NCI-H146 treated with DMSO at 0.1 percent for 48 hours (cell line): ENCODE measurements at regions not wholly inside any gene's neighbourhood (a gene's known extent, or its start where the extent isn't known, plus 50 kb on each side); places are given as distances from the start of the nearest gene placed in this dataset.

ENCODE experiments used
- DNase-seq: peaks from one replicate; lab custom pipeline; 2025; ENCODE audit not compliant: unreplicated experiment; lab: John Stamatoyannopoulos, UW

DNA sequence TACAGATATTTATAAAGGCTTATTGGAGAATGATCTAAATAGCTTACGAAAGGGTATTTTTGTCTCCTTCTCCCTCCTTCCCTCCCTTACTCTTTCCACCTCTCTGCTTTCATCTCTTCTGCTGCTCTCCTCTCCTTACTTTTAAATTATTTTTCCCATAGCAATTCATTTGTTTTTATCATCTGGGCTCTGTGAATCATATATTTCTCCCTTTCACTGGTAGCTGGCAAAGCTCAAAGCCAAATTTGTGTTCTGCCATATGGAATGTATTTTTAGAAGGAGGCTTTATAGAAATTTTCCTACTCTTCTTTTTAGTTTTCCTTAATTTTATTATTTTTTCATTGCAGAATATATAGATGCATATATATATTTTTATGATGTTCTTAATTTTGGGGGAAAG lies 385.8 kb downstream of the C3orf38 start:
- DNase-seq: no peak

DNA sequence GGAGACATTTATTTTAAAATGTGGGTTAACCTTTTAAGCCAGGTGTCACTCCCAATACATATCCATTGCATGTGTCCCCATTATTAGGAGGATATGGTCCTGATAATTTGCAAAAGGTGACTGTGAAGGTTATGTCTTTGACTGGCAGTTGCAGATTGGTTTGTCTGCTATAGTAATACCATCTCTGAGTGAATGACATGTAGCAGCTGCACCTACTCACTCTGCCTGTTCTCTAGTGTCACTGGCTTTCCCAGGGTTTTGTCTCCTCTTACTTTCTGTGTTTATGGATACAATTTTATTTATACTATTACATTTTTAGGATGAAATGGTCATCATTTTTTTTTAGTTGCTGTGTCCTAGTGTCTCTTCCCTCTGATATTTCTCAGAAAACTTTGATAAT lies 393.2 kb downstream of the C3orf38 start:
- DNase-seq: no peak

DNA sequence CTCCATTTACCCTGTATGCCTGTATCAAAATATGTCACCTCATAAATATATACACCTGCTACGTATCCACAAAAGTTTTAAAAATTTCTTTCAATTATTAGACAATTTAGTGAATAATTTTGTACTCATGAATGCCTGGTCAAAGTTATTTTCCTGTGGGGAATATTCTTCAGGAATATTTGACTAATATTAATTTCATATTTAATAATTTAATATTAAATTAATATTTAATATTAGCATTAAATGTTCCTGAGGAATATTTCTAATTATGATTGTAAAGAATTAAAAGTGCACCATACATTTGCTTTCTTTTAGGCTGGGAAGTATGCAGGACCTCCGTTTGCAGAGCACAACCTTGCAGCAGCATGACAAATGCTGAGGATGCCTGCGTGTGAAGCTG lies 422.7 kb downstream of the C3orf38 start:
- no peak for DNase-seq

DNA sequence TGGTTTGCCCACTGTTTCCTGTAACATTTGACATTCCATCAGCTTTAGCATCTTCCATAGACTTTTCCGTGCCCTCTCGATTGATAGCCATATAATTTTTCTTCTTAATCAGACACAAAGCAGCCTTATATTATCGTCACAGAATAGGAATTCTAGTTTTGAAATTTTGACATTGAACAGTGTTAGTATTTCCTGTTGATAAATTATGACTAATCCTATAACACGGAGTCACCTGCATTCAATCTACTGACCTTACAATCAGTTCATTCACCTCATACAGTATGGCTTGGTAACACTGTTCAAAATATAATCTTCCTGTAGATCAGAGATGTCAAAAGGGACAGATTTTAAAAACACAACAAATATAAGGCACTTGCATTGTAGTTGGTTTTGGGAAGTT lies 423.7 kb downstream of the C3orf38 start:
- DNase-seq: no peak

DNA sequence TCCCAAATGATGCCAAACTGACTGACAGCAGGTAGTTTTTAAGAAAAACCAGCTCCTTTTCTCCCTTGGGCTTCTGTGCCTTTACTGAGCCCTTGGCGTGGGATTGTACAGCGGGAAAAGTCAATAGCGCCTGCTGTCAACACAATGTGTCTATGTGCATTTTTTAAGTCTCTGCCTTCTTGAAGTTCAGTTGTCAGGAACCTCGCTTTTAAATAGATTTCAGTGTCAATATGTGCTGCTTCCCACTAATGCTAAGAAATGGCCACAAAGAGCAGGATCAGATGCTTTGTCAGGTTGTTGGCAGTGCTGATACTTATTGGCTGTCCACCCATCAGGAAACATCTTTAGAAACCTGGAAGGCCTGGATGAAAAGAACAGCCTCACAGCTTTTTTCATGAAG lies 424.4 kb downstream of the C3orf38 start:
- DNase-seq: no peak

DNA sequence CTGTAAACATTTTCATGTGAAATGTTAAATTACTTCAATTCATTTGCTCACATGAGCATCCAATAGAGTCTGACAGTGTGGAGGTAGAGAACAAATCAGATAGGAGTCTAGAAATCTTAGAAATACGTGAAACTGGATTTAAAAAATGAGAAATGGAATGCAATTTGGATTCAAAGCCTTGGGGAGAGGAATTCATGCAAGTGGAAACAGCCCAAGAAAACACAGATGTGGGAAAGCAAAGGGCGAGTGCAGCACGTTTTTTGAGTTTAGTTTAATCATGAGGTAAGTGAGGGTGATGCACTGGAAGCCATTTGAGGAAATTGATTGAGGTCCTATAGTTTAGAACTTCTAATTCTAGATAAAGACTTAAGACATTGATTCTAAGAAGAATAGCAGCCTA lies 434.7 kb downstream of the C3orf38 start:
- DNase-seq: no peak

DNA sequence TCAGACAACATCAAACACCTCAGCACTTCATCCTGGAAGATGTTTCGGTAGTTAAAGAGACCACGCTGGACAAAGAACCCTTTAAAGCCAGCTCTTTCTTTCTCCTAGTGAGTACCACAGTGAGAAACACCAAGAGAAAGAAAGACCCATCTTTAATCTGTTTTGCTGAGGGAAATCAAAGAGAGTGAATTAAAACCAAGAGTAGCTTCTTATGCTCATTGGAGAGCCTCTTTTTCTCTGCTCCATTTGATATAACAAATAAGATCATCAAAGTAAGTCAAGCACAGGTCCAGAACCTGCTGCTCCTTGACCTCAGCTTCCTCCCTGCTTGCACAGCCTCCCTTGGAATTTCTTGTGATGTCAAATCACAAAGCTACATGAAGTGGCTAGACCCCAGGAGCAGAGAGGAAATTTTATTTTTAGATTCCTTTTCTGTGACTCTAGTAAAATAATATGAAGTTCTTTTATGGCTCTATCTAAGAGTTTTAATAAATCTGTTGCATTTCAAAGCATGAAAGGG lies 436.4 kb downstream of the C3orf38 start:
- DNase-seq: no peak

DNA sequence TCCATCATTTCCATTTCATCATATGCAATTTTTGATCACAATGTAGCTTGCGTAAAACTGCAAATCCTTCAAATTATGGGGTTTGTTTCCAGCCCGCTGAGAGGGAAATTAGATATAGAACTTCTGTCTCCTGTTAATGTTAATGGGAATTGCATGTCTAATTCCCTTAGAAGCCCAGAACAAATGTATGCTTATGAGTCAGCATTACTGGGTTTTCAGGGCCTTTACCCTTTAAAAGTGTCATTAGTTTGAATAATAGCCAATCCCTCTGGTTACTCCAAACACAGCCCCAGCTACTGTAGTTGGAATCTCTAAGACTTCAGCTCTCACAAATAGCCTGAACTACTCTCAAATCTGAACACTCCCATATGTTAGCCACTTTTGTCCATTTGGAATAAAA lies 439.4 kb downstream of the C3orf38 start:
- no peak for DNase-seq

DNA sequence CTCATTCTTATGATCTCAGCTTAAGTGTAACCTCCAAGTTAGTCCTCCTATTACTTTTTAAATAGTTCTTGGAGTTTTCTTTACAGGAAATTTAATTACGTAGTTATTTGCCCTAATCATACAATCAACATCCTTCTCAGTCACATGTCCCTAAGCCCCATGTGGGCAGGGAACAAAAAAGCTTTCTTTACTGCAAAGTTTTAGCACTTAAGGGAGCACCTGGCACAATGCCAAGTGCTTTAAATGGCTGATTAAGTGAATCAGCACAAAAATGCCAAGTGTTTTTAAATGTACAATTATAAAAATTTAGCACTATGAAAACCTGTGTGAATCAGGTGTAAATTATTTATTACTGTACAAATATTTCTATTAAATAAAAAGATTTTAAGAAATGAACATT lies 445.3 kb downstream of the C3orf38 start:
- DNase-seq: no peak

DNA sequence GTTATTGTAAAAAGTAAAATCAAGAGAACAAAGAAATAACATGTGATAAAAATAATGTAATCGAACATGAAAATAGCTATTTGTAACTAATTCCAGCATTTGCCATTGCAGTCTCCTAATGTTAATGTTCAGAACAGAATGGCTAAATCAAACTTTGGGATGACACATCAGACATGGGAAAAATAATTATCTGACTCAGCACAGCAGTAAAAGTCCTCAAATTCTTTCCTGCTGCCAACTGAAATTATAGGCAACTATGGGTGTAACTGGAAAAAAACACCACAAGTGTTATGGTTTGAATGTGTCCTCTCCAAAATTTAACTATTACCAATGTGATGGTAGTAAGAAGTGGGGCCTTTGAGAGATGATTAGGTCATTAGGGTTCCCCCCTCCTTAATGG lies 446.7 kb downstream of the C3orf38 start:
- DNase-seq: no peak

DNA sequence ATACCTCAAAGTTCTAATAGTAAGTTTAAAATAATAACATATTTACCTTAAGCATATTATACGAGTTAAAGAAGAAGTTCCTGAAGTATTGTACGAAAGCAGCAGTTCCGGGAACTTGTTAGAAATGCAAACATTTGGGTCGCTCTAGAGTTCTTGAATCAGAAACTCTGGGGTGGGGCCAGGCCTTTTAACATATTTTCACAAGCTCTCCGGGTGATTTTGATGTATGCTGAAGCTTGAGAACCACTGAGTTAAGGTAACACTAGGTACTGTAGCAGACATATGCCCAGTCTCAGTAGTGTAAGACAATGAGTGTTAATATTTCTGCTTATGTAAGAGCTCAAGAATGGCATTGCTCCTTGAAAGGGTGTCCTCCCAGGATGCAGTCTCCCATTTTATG lies 461.1 kb downstream of the C3orf38 start:
- DNase-seq: no peak

DNA sequence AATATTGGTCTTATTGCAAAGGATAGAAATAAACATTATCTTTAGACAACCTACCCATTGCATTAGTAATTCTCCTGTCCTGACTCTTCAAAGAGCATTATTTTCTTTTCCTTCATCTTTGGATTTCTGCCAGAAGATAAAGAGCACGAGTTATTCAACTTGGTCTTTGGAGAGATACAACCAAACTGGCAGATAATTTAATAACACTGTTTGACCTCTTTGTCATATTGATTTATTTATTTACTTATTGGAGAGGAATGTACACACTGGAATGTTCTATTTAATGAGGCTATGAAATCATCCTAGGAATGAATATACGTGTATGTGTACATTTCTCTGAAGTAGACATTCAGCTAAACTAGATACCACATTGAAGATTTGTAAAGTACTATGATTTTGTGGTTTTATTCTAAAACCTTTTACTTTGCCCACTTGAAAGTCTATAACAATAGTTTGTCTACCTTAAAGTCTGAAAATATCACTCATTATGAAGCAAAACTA lies 462.1 kb downstream of the C3orf38 start:
- DNase-seq: no peak

DNA sequence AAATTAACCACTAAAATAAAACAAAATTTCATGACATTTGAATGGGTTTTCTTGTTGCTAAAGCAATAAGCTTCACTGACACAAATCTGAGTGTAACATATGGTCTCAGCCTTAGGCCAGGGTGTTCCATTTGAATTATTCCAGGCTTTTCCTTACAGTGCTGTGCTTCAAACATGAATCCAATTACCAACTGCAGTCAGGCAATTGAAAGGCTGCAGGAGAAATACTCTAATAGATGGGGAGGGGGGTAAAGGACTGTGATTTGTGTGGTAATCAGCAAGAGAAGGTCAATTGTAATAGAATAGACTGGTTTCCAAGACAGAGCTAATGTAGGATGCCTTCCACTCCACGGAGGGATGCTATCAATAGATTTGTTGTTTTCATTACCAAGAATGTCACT lies 466.7 kb downstream of the C3orf38 start:
- DNase-seq: no peak

DNA sequence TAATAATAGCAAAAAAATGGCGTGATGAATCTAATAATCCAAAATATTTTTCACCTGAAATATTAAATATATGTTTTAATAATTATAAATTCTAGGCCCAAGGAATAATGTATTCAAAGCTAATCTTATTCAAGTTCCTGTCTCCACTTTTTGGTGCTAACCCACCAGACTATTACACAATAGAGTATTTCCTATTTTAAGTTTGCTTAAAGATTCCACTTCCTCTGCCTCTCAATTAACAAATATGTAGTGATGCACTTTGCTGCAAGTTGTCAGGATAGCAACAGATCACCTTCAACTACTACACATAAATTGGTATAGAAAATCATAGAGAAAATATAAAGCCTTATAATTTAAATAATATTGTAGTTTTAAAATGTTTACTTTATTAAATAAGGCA lies 467.5 kb downstream of the C3orf38 start:
- no peak for DNase-seq

DNA sequence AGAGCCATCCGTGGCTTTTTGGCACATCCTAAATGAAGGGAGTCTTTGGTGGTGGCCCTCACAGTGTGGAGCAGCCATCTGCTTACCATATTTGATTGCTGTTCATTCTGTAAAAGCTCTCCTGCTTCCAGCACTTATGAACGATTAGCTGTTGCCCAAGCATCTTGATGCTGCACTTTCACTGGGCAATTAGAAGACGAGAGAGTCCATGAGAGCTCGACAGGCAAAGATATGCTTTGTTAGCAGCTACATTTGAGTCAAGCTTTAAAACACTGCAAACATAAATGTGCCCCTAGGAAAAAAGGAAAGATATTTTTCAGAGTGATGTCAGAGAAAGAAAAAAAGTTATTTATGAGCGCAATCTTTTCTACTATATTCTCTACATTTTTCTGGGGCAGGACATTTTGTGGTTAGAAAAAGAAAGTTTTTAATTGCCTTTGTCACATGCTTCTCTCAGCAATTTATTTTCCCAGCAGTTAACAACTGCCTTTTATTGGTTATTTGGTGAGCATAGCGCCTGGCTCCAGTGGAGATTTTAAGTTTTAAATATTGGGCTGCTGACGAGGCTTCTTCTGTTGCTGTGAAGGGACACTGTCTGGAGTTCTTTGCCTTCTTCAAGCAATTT lies 468.4 kb downstream of the C3orf38 start:
- DNase-seq: no peak

DNA sequence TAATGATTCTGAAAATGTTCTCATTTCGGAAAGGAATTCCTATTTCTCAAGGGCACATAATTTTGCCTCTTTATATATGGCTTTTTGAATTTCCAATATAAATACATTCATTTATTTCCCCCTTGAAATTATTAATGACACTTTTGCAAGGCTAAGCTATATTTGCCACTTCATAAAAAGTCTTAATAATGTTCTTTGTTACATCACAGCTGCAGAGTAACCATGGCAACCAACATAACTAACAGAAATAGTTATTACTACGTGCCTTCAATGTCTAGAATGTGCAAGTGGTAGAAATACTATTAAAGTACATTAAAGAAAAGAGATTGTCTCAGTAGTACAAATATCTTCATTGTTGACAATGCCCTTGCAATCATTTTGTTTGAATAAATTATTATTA lies 471.8 kb downstream of the C3orf38 start:
- DNase-seq: no peak

DNA sequence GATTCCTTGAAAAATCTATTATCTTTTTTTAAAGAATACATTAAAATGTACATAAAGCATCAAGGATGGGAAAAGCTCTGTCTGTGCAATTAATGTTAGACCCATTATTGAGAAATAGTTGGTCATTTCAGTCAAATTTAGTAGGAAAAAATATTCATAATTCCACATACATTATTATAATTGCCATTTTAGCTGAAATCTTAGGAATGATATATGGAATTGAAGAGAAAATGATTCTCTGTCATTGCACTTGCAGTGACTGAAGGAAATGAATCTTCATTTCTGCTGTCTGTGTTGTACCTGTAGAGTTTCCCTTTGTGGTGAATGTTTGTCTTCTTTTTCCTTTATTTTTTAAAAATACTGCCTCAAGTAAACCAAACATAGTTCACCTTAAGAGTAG lies 473.9 kb downstream of the C3orf38 start:
- no peak for DNase-seq

DNA sequence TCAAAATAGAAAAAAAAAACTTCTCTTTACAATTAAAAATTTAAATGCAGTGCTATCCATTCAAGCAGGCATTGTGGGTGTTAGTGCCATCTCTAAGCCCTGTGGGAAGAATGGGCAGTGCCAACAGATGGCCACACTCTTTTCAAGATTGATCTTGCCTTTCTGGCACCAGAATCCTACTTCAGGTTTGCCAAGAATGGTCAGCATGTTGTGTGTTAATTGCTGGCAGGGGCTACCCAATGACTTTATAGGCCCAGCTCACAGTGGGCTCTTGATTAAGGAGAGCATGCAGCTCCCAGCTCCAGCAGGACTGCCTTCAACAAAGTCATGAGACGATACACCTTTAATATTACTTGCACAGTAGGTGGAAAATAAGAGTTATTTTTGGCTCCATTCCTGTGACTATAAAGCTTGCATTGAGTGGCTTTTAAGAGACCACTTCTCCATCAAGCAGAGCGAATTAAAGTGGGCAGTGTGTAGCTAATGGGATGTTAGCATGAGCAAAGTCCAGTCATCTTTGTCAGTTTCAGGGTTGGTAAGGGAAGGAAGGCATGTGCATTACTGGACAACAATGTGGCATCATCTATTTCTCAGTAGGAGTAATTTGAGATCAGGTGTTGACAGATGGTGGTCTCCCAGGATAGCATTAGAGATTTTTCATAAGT lies 476.8 kb downstream of the C3orf38 start:
- no peak for DNase-seq

DNA sequence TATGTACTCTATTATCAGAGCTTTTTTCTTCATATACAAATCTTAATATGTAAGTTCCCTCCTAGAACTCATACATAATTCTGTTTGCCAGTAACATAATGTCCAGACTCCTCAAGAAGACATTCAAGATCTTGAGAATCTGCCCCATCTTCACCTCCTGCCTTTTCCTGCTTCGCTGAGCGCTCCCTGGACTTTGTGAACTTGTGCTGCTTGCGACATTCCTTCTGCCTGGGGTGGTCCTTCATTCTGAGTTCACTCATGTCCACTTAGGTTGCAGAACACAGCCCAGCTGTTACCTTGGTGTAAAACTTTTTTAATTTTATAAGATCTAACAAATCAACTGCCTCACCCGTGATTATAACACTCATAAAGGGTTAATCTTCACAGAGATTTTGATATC lies 478.5 kb upstream of the EPHA3 start:
- DNase-seq: no peak

DNA sequence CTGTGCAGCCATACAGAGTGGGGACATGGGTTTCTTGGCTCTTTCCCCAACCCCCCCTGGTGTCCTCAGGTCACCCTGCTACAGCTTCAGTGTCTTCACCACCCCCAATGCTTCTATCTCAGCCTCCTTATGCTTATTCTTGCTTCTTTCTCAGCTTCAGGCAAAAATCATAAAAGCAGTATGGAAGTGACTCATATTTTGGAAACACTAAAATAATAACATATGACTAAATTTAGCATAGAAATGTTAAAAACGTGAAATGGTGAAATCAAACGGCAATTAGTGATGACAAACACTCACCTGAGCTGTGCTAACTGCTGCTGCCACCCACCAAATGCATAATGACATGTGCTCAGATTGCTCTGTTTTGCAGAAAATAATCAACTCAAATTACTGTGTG lies 475.2 kb upstream of the EPHA3 start:
- no peak for DNase-seq

DNA sequence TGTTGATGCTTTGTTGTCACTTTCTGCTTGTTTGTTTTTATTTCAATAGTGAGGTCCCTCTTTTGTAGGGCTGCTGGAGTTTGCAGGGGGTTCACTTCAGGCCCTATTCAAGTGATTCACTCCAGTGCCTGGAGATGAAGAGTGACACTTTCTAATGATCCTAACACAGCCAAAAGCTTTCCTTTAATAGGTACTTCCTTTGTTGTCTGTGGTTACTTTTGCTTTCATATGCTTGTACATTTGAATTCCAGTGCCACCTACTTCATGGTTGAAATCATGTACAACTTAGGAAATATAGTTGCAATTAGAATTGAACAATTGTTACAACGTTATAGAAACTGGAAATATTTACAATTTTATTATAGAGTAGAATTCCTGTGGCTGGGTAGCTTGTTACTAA lies 466.8 kb upstream of the EPHA3 start:
- DNase-seq: no peak

DNA sequence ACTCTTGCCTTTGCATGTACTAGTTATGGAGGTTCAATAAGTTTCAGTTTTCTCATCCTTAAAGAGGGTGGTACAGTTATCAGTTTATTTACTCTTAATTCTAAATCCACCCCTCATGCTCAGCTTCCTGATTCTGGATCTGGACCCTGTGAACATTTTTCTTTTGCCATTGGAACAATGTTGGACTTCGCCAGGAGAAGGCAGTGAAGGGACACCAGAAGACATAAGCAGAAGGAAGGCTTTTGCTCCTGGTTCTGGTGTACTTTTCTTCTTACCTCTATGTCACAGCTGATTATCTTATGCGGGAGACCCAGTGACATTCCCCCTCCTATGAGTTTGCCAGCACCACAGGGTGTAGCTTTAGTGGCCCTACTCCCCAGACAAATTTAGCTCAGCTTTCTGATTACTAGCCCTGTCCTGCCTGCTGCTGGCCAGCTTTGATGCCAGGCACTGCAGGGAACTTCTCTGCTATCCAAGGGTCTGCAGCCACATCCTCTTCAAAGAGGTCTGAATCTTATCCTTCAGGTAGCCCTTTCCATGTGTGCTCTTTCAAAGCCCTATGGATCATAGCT lies 466.3 kb upstream of the EPHA3 start:
- no peak for DNase-seq
